ENCODE measurements at regions not wholly inside any gene's neighbourhood (a gene's known extent, or its start where the extent isn't known, plus 50 kb on each side); places are given as distances from the start of the nearest gene placed in this dataset.

GRCh38 chr20:11796026-11796425 lies 121.7 kb upstream of the BTBD3 start (continued):
- TF ChIP-seq CHD7 (IDR thresholded peaks at IDR 0.05; ENCODE audit: insufficient replicate concordance, low read length) (no peak), TEAD4 (IDR thresholded peaks at IDR 0.05; ENCODE audit: low read depth, low read length) (no peak), EZH2 (IDR thresholded peaks at IDR 0.05; ENCODE audit: low read depth, low read length, severe bottlenecking) (no peak)

Measured in H1 (cell line).